Stomach (tissue), 4 donors: ENCODE measurements at regions not wholly inside any gene's neighbourhood (a gene's known extent, or its start where the extent isn't known, plus 50 kb on each side); places are given as distances from the start of the nearest gene placed in this dataset.

Experiments used
- CTCF ChIP-seq, 7 experiments: fragments of 450-650 bp in 4 of 7; fragments of 200-600 bp in 3 of 7; sonication (generic) in 3 of 7; IDR thresholded peaks; one replicate each; pipeline ENCODE4 v1.5.1; 2016 to 2019; ENCODE audit warnings: antibody characterized with exemption in 7 of 7, control low read depth in 2 of 7, mild to moderate bottlenecking in 1 of 7
- POLR2A ChIP-seq, 4 donors: fragments of 450-650 bp; IDR thresholded peaks; one replicate each; pipeline ENCODE4 v1.6.1; 2016; ENCODE audit warnings: antibody characterized with exemption in 4 of 4, control low read depth in 2 of 4, mild to moderate bottlenecking in 1 of 4, moderate library complexity in 1 of 4
- POLR2AphosphoS5 ChIP-seq, 3 donors: sonication (generic); formaldehyde crosslinking; IDR thresholded peaks; one replicate each; pipeline ENCODE4 v1.6.1; 2016; ENCODE audit warnings: antibody characterized with exemption in 3 of 3

- no peak for TF ChIP-seq CTCF (IDR thresholded peaks at IDR 0.05)
- TF ChIP-seq POLR2A (IDR thresholded peaks at IDR 0.05) = no peak
- TF ChIP-seq POLR2AphosphoS5 (IDR thresholded peaks at IDR 0.05) = no peak
Measured at GRCh38 chr16:55149622-55150021, 174.4 kb upstream of the IRX6 start.
